Mucosa of rectum (tissue), 2 donors: ENCODE measurements at regions not wholly inside any gene's neighbourhood (a gene's known extent, or its start where the extent isn't known, plus 50 kb on each side); places are given as distances from the start of the nearest gene placed in this dataset.

Experiments used
- H3K27ac ChIP-seq, 2 donors: one replicate each; pipeline ENCODE4 v1.7.0; 2013; ENCODE audit warnings: inconsistent platforms in 2 of 2, low read depth in 2 of 2, low read length in 2 of 2
- H3K27me3 ChIP-seq, 2 donors: one replicate each; pipeline ENCODE4 v1.7.0; 2013; ENCODE audit warnings: low read length in 2 of 2; ENCODE audit not compliant: control insufficient read depth in 2 of 2, insufficient read depth in 2 of 2
- H3K36me3 ChIP-seq, 2 donors: one replicate each; pipeline ENCODE4 v1.7.0; 2013; ENCODE audit warnings: low read length in 2 of 2; ENCODE audit not compliant: control insufficient read depth in 2 of 2, insufficient read depth in 2 of 2
- H3K4me1 ChIP-seq, 2 donors: one replicate each; pipeline ENCODE4 v1.7.0; 2013; ENCODE audit warnings: low read length in 2 of 2, mild to moderate bottlenecking in 1 of 2; ENCODE audit not compliant: control insufficient read depth in 2 of 2, insufficient read depth in 2 of 2
- H3K4me3 ChIP-seq, 2 donors: one replicate each; pipeline ENCODE4 v1.7.0; 2013; ENCODE audit warnings: low read length in 2 of 2
- H3K9ac ChIP-seq, 2 donors: one replicate each; pipeline ENCODE4 v1.7.0; 2013; ENCODE audit warnings: low read length in 2 of 2, low read depth in 1 of 2, mild to moderate bottlenecking in 1 of 2
- H3K9me3 ChIP-seq, 2 donors: one replicate each; pipeline ENCODE4 v1.7.0; 2013; ENCODE audit warnings: low read length in 2 of 2; ENCODE audit not compliant: control insufficient read depth in 2 of 2
- donor health status: healthy.
- donor health status: Normal muscosa, but diverticular disease.

GRCh38 chr1:195908121-195908520 is 700.1 kb downstream of the KCNT2 start:
- H3K36me3 ChIP-seq: no peaks in the 10 kb centered on the region
- no peaks in the 10 kb centered on the region for H3K9me3 ChIP-seq
- H3K27me3 ChIP-seq: no peaks in the 10 kb centered on the region
- H3K9ac ChIP-seq: no peak overlapping the region
- H3K4me1 ChIP-seq: no peaks in the 10 kb centered on the region
- H3K4me3 ChIP-seq: no peak overlapping the region
- no peak overlapping the region for H3K27ac ChIP-seq

- H3K4me1 ChIP-seq: no peaks in the 10 kb centered on the region
- H3K27me3 ChIP-seq: no peaks in the 10 kb centered on the region
- H3K9me3 ChIP-seq: no peaks in the 10 kb centered on the region
- no peak overlapping the region for H3K9ac ChIP-seq
- no peaks in the 10 kb centered on the region for H3K36me3 ChIP-seq
- H3K4me3 ChIP-seq: no peak overlapping the region
- H3K27ac ChIP-seq: no peak overlapping the region
Observed at GRCh38 chr1:195903203-195903602, 705.0 kb downstream of the KCNT2 start.

- no peaks in the 10 kb centered on the region for H3K36me3 ChIP-seq
- no peak overlapping the region for H3K9ac ChIP-seq
- H3K27me3 ChIP-seq: no peaks in the 10 kb centered on the region
- H3K4me3 ChIP-seq: no peak overlapping the region
- H3K27ac ChIP-seq: no peak overlapping the region
- H3K9me3 ChIP-seq: no peaks in the 10 kb centered on the region
- no peaks in the 10 kb centered on the region for H3K4me1 ChIP-seq
Observed at GRCh38 chr1:195902779-195903178, 705.5 kb downstream of the KCNT2 start.

- Histone ChIP-seq H3K36me3 (no peaks in the 10 kb centered on the region), H3K4me1 (no peaks in the 10 kb centered on the region), H3K9ac (no peak overlapping the region), H3K27me3 (no peaks in the 10 kb centered on the region), H3K4me3 (no peak overlapping the region), H3K27ac (no peak overlapping the region), H3K9me3 (no peaks in the 10 kb centered on the region)
Observed at GRCh38 chr1:195899762-195900352, 708.4 kb downstream of the KCNT2 start.

- no peak overlapping the region for H3K27ac ChIP-seq
- no peaks in the 10 kb centered on the region for H3K9me3 ChIP-seq
- no peaks in the 10 kb centered on the region for H3K27me3 ChIP-seq
- no peaks in the 10 kb centered on the region for H3K36me3 ChIP-seq
- no peak overlapping the region for H3K4me3 ChIP-seq
- H3K4me1 ChIP-seq: no peaks in the 10 kb centered on the region
- H3K9ac ChIP-seq: no peak overlapping the region
Observed at GRCh38 chr1:195898924-195899323, 709.3 kb downstream of the KCNT2 start.

GRCh38 chr1:195898373-195898772 is 709.9 kb downstream of the KCNT2 start:
- H3K27ac ChIP-seq: no peak overlapping the region
- H3K9me3 ChIP-seq: no peaks in the 10 kb centered on the region
- H3K27me3 ChIP-seq: no peaks in the 10 kb centered on the region
- H3K9ac ChIP-seq: no peak overlapping the region
- H3K4me3 ChIP-seq: no peak overlapping the region
- H3K4me1 ChIP-seq: no peaks in the 10 kb centered on the region
- H3K36me3 ChIP-seq: no peaks in the 10 kb centered on the region

GRCh38 chr1:195897076-195897475 is 711.2 kb downstream of the KCNT2 start:
- Histone ChIP-seq H3K9ac (no peak overlapping the region), H3K9me3 (no peaks in the 10 kb centered on the region), H3K4me3 (no peak overlapping the region), H3K27me3 (no peaks in the 10 kb centered on the region), H3K4me1 (no peaks in the 10 kb centered on the region), H3K27ac (no peak overlapping the region), H3K36me3 (no peaks in the 10 kb centered on the region)

GRCh38 chr1:195894411-195894810 is 713.8 kb downstream of the KCNT2 start:
- H3K27me3 ChIP-seq: no peaks in the 10 kb centered on the region
- no peak overlapping the region for H3K27ac ChIP-seq

GRCh38 chr1:195886000-195886399 is 722.2 kb downstream of the KCNT2 start:
- Histone ChIP-seq H3K4me1 (no peaks in the 10 kb centered on the region), H3K36me3 (no peaks in the 10 kb centered on the region), H3K9me3 (no peaks in the 10 kb centered on the region), H3K27ac (no peak overlapping the region), H3K27me3 (no peaks in the 10 kb centered on the region), H3K9ac (no peak overlapping the region), H3K4me3 (no peak overlapping the region)

More at GRCh38 chr1:195894411-195894810, 713.8 kb downstream of the KCNT2 start:
- Histone ChIP-seq H3K36me3 (no peaks in the 10 kb centered on the region), H3K9me3 (no peaks in the 10 kb centered on the region), H3K4me1 (no peaks in the 10 kb centered on the region), H3K4me3 (no peak overlapping the region), H3K9ac (no peak overlapping the region)

- no peak overlapping the region for H3K27ac ChIP-seq
- no peak overlapping the region for H3K9ac ChIP-seq
- no peaks in the 10 kb centered on the region for H3K27me3 ChIP-seq
- no peaks in the 10 kb centered on the region for H3K36me3 ChIP-seq
- H3K4me3 ChIP-seq: no peak overlapping the region
- no peaks in the 10 kb centered on the region for H3K4me1 ChIP-seq
- H3K9me3 ChIP-seq: no peaks in the 10 kb centered on the region
Observed at GRCh38 chr1:195878478-195878877, 729.8 kb downstream of the KCNT2 start.

- H3K4me1 ChIP-seq: no peaks in the 10 kb centered on the region
- no peak overlapping the region for H3K9ac ChIP-seq
- H3K9me3 ChIP-seq: no peaks in the 10 kb centered on the region
- no peaks in the 10 kb centered on the region for H3K36me3 ChIP-seq
- H3K4me3 ChIP-seq: no peak overlapping the region
- H3K27me3 ChIP-seq: no peaks in the 10 kb centered on the region
- H3K27ac ChIP-seq: no peak overlapping the region
Observed at GRCh38 chr1:195876792-195877191, 731.4 kb downstream of the KCNT2 start.
